ENCODE measurements at regions not wholly inside any gene's neighbourhood (a gene's known extent, or its start where the extent isn't known, plus 50 kb on each side); places are given as distances from the start of the nearest gene placed in this dataset.

GRCh38 chr6:80403365-80403764 lies 296.9 kb downstream of the BCKDHB start:
- no peak overlapping the region for H3K4me3 ChIP-seq (replicated peaks; ENCODE audit: insufficient read depth, low read length)
- DNase-seq (ENCODE audit: low read depth in 1 of 2, low spot score in 1 of 2): no peak
- no peak overlapping the region for H3K27ac ChIP-seq (replicated peaks)
- no peaks in the 10 kb centered on the region for H3K27me3 ChIP-seq (ENCODE audit: insufficient read depth, poor library complexity, severe bottlenecking)
- TF ChIP-seq GABPA (IDR thresholded peaks at IDR 0.05; ENCODE audit: low read depth) (no peak), POLR2AphosphoS5 (IDR thresholded peaks at IDR 0.05; ENCODE audit: low read depth) (no peak), CTCF (IDR thresholded peaks at IDR 0.05; ENCODE audit: insufficient read depth, low read length) (no peak), REST (IDR thresholded peaks at IDR 0.05; ENCODE audit: insufficient replicate concordance, low read depth) (no peak), SPI1 (IDR thresholded peaks at IDR 0.05; ENCODE audit: borderline replicate concordance, low read depth) (no peak)

GRCh38 chr6:80402266-80402665 lies 295.8 kb downstream of the BCKDHB start:
- DNase-seq (ENCODE audit: low read depth in 1 of 2, low spot score in 1 of 2): no peak
- Histone ChIP-seq H3K27me3 (ENCODE audit: insufficient read depth, poor library complexity, severe bottlenecking) (no peaks in the 10 kb centered on the region), H3K27ac (replicated peaks) (no peak overlapping the region), H3K4me3 (replicated peaks; ENCODE audit: insufficient read depth, low read length) (no peak overlapping the region)
- no peak for TF ChIP-seq POLR2AphosphoS5 (IDR thresholded peaks at IDR 0.05; ENCODE audit: low read depth)
- TF ChIP-seq GABPA (IDR thresholded peaks at IDR 0.05; ENCODE audit: low read depth): no peak
- no peak for TF ChIP-seq SPI1 (IDR thresholded peaks at IDR 0.05; ENCODE audit: borderline replicate concordance, low read depth)
- TF ChIP-seq CTCF (IDR thresholded peaks at IDR 0.05; ENCODE audit: insufficient read depth, low read length): no peak
- no peak for TF ChIP-seq REST (IDR thresholded peaks at IDR 0.05; ENCODE audit: insufficient replicate concordance, low read depth)

All from HL-60 (cell line).